ENCODE measurements at regions not wholly inside any gene's neighbourhood (a gene's known extent, or its start where the extent isn't known, plus 50 kb on each side); places are given as distances from the start of the nearest gene placed in this dataset.

- H3K9ac ChIP-seq (ENCODE audit: insufficient read depth, low read depth, low read length): no peak overlapping the region
- H3K4me1 ChIP-seq (ENCODE audit: insufficient read depth, low read length): no peaks in the 10 kb centered on the region
- no peak for TF ChIP-seq ZBTB20 (CRISPR knock-in tag; IDR thresholded peaks at IDR 0.05; ENCODE audit: borderline replicate concordance, low read depth)
- no peak for TF ChIP-seq FOXA3 (CRISPR knock-in tag; IDR thresholded peaks at IDR 0.05)
- no peak for TF ChIP-seq PAF1 (CRISPR knock-in tag; IDR thresholded peaks at IDR 0.05)
- TF ChIP-seq NR2C2 (CRISPR knock-in tag; IDR thresholded peaks at IDR 0.05; ENCODE audit: borderline replicate concordance): no peak
- TF ChIP-seq MYNN (CRISPR knock-in tag; IDR thresholded peaks at IDR 0.05; ENCODE audit: low read depth): no peak
- TF ChIP-seq, protein P1, sequence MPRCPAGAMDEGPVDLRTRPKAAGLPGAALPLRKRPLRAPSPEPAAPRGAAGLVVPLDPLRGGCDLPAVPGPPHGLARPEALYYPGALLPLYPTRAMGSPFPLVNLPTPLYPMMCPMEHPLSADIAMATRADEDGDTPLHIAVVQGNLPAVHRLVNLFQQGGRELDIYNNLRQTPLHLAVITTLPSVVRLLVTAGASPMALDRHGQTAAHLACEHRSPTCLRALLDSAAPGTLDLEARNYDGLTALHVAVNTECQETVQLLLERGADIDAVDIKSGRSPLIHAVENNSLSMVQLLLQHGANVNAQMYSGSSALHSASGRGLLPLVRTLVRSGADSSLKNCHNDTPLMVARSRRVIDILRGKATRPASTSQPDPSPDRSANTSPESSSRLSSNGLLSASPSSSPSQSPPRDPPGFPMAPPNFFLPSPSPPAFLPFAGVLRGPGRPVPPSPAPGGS (CRISPR knock-in tag; IDR thresholded peaks at IDR 0.05): no peak
- TF ChIP-seq ZNF230 (CRISPR knock-in tag; IDR thresholded peaks at IDR 0.05): no peak
- no peak for TF ChIP-seq ZNF564 (CRISPR knock-in tag; IDR thresholded peaks at IDR 0.05)
- TF ChIP-seq ASH2L (IDR thresholded peaks at IDR 0.05; ENCODE audit: insufficient read length, low read depth, low read length): no peak
- TF ChIP-seq ZBTB4 (CRISPR knock-in tag; IDR thresholded peaks at IDR 0.05; ENCODE audit: borderline replicate concordance): no peak
- no peak for TF ChIP-seq U2AF2 (IDR thresholded peaks at IDR 0.05; ENCODE audit: low read depth, low read length)
- TF ChIP-seq PCBP1 (IDR thresholded peaks at IDR 0.05; ENCODE audit: borderline replicate concordance, low read depth, low read length): no peak
- no peak for TF ChIP-seq ARHGAP35 (CRISPR knock-in tag; IDR thresholded peaks at IDR 0.05; ENCODE audit: borderline replicate concordance)
- no peak for TF ChIP-seq SIX4 (CRISPR knock-in tag; IDR thresholded peaks at IDR 0.05)
- TF ChIP-seq NAIF1 (CRISPR knock-in tag; IDR thresholded peaks at IDR 0.05; ENCODE audit: borderline replicate concordance): no peak
- TF ChIP-seq ZNF264 (CRISPR knock-in tag; IDR thresholded peaks at IDR 0.05): no peak
- no peak for TF ChIP-seq ZNF850 (CRISPR knock-in tag; conservative IDR thresholded peaks at IDR 0.05)
- no peak for TF ChIP-seq CREM (IDR thresholded peaks at IDR 0.05)
- no peak for TF ChIP-seq CREM (CRISPR knock-in tag; IDR thresholded peaks at IDR 0.05)
- TF ChIP-seq ATF7 (IDR thresholded peaks at IDR 0.05): no peak
- no peak for TF ChIP-seq ATF7 (CRISPR knock-in tag; IDR thresholded peaks at IDR 0.05)
- TF ChIP-seq CBX1 (IDR thresholded peaks at IDR 0.05; ENCODE audit: low read depth): no peak
- no peak overlapping the region for H2AFZ ChIP-seq (ENCODE audit: low read length)
- no peak for ATAC-seq
- H4K20me1 ChIP-seq (ENCODE audit: insufficient read depth, low read length): no peaks in the 10 kb centered on the region
- H3K27ac ChIP-seq (ENCODE audit: extremely low read length, insufficient read depth, low read length): no peak overlapping the region
- H3K9me3 ChIP-seq (ENCODE audit: low read length): no peaks in the 10 kb centered on the region
- no peak overlapping the region for H3K4me2 ChIP-seq (ENCODE audit: low read depth, low read length)
- intact Hi-C loops (cut with micrococcal nuclease; ENCODE audit: unreplicated experiment): no loop called here
- H3K79me2 ChIP-seq (ENCODE audit: insufficient read depth, low read length): no peaks in the 10 kb centered on the region
- in situ Hi-C loops (cut with HindIII; ENCODE audit: extremely low pct_ligation_motif_present, low pct_unique_long_range_greater_than_20kb): no loop called here
- DNase-seq (ENCODE audit: low spot score): no peak
- H3K4me3 ChIP-seq (replicated peaks in 1 of 3; ENCODE audit: insufficient read depth in 1 of 3, low read depth in 2 of 3, low read length in 3 of 3): no peak overlapping the region
- FAIRE-seq: no peak
- H3K36me3 ChIP-seq (replicated peaks in 1 of 2; ENCODE audit: control insufficient read depth in 1 of 2, insufficient read depth in 2 of 2, low read length in 2 of 2): no peaks in the 10 kb centered on the region
- 40% methylated on average over 13 of the region's 13 CpGs for WGBS (ENCODE audit: low lambda C conversion rate)
- ChIA-PET CTCF (ENCODE audit: low intra/inter-chr PET ratio, low total read pairs) (no interaction called here), POLR2A (no interaction called here)
- BruUV-seq (replicated peaks): no TSS peak
- H3K27me3 ChIP-seq (ENCODE audit: control insufficient read depth in 1 of 2, insufficient read depth in 2 of 2, low read length in 2 of 2): no peaks in the 10 kb centered on the region
These were observed 516.6 kb upstream of the JARID2 start for GRCh38 chr6:14729129-14729871.

Data from HepG2 (cell line).